Breast epithelium (tissue), 4 donors: ENCODE measurements at regions not wholly inside any gene's neighbourhood (a gene's known extent, or its start where the extent isn't known, plus 50 kb on each side); places are given as distances from the start of the nearest gene placed in this dataset.
A peak's percentile ranks its signal among the peaks of the same experiment; 100 is the strongest.

Source experiments
- DNase-seq, 2 donors: peaks; one replicate each; pipeline ENCODE4 v3.0.0-alpha.2; 2019; ENCODE audit warnings: low spot score in 2 of 2
- H3K27ac ChIP-seq, 2 donors: fragments of 200-600 bp; sonication (generic) in 1 of 2; one replicate each; pipeline ENCODE4 v1.5.1; 2016 to 2019; ENCODE audit warnings: mild to moderate bottlenecking in 1 of 2
- H3K27me3 ChIP-seq, 2 donors: fragments of 200-600 bp; sonication (generic) in 1 of 2; one replicate each; pipeline versions ENCODE4 v1.5.1 to v1.6.0; 2017 to 2019; ENCODE audit warnings: control low read depth in 1 of 2, mild to moderate bottlenecking in 1 of 2
- H3K36me3 ChIP-seq: fragments of 200-600 bp; one replicate; pipeline ENCODE4 v1.5.1; 2019
- H3K4me1 ChIP-seq, 2 donors: fragments of 200-600 bp; sonication (generic); one replicate each; pipeline ENCODE4 v1.5.1; 2016 to 2019; ENCODE audit warnings: control low read depth in 1 of 2
- H3K4me3 ChIP-seq, 3 donors: fragments of 200-600 bp; sonication (generic); 1 replicate in 2 of 3; 2 replicates in 1 of 3; pipeline ENCODE4 v1.5.1; 2016 to 2019; ENCODE audit warnings: mild to moderate bottlenecking in 3 of 3, moderate library complexity in 2 of 3
- H3K9me3 ChIP-seq, 2 donors: fragments of 200-600 bp; sonication (generic) in 1 of 2; one replicate each; pipeline ENCODE4 v1.5.1; 2016 to 2019; ENCODE audit warnings: control low read depth in 1 of 2
- POLR2A ChIP-seq: fragments of 450-650 bp; IDR thresholded peaks from one replicate; pipeline ENCODE4 v1.6.1; 2016; ENCODE audit warnings: antibody characterized with exemption, mild to moderate bottlenecking, moderate library complexity
- POLR2AphosphoS5 ChIP-seq, 3 donors: sonication (generic); formaldehyde crosslinking; IDR thresholded peaks; one replicate each; pipeline ENCODE4 v1.6.1; 2017; ENCODE audit warnings: antibody characterized with exemption in 3 of 3
- intact Hi-C: fragments of 100-400 bp; cut with DNase I; formaldehyde crosslinking; loops from one replicate; pipeline ENCODE4 v1.15.1; 2023; ENCODE audit warnings: low total_unique reads
- TF ChIP-seq, protein P1 (sequence below), 3 donors: fragments of 450-650 bp; IDR thresholded peaks; one replicate each; pipeline ENCODE4 v1.5.1; 2016 to 2017; ENCODE audit warnings: antibody characterized with exemption in 3 of 3, mild to moderate bottlenecking in 3 of 3, moderate library complexity in 3 of 3

DNA sequence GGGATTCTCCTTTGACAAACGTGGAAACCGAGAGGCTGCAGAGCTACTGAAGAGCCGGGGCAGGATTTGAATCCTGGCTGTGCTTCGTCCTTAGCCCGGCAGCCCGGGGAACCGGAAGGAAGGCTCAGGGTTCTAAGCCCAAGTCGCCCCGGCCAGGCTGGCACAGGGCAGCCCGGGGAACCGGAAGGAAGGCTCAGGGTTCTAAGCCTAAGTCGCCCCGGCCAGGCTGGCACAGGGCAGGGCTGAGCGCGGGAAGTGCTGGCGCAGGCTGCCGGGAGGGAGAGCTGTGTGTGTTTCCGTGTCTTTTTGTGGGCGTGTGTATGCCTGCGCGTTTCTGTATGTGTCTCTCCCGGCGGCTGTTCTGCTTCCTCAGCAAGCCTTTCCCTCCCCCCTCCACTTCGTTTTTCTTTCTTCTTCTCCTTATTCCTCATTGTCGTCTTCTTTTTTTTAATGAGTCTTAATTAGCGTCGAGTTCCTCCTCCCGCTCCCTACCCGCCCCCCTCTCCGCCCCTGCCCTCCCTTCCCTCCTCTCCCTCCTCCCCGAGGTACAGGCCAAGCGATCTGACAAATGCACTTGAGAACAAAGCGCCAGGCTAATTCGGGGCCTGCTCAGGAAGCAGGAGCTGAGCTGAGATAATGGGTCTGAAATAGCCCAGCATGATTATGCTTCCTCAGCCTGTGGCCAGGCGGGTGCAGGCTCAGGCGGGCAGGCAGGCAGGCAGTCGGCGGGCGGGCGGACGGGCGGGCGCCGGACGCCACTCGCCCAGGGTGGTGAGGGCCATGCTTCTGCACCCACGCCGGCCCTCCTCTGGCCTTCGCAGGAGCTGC is 65.9 kb downstream of the EFNB1 start:
- H3K4me1 ChIP-seq, result no peaks in the 10 kb centered on the region
- intact Hi-C loops, result loop anchor here (5.0 kb wide), 1 partner anchor 467 kb away; no protein-coding TSS in a partner anchor
- peak; percentile 35 to 53 for DNase-seq
- no peaks in the 10 kb centered on the region for H3K36me3 ChIP-seq
- TF ChIP-seq, protein P1, sequence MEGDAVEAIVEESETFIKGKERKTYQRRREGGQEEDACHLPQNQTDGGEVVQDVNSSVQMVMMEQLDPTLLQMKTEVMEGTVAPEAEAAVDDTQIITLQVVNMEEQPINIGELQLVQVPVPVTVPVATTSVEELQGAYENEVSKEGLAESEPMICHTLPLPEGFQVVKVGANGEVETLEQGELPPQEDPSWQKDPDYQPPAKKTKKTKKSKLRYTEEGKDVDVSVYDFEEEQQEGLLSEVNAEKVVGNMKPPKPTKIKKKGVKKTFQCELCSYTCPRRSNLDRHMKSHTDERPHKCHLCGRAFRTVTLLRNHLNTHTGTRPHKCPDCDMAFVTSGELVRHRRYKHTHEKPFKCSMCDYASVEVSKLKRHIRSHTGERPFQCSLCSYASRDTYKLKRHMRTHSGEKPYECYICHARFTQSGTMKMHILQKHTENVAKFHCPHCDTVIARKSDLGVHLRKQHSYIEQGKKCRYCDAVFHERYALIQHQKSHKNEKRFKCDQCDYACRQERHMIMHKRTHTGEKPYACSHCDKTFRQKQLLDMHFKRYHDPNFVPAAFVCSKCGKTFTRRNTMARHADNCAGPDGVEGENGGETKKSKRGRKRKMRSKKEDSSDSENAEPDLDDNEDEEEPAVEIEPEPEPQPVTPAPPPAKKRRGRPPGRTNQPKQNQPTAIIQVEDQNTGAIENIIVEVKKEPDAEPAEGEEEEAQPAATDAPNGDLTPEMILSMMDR (IDR thresholded peaks at IDR 0.05), result no peak
- no peak for TF ChIP-seq POLR2A
- no peak for TF ChIP-seq POLR2AphosphoS5 (IDR thresholded peaks at IDR 0.05)
- peaks cover 0 to 62% of the 10 kb centered on the region in 2 donors for H3K27me3 ChIP-seq
- H3K27ac ChIP-seq, result peak overlapping the region; percentile 77 to 87
- peak overlapping the region; percentile 14 to 48 (median 23) for H3K4me3 ChIP-seq
- H3K9me3 ChIP-seq, result no peaks in the 10 kb centered on the region

DNA sequence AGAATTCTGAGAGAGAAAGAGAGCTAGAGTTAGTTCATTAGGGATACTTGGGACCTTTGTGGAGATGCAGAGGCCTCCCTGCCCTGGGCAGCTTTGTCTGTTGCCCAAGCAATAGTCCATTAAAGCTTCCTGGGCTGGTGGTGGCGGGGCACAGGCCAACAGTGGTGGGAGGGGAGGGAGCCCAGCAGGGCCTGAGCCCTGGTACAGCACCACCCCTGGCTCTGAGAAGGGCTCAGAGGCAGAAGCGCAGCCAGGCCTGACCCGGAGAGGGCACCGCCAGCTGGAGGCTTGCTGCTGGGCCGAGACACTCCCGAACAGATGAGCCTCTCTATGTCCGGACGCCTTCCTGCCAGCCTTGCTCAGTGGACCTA is 65.3 kb downstream of the EFNB1 start:
- intact Hi-C loops, result no loop called here
- peak overlapping the region in 2 of 3 donors; percentile 14 to 48 for H3K4me3 ChIP-seq
- peak overlapping the region; percentile 77 to 84 for H3K27ac ChIP-seq
- no peaks in the 10 kb centered on the region for H3K9me3 ChIP-seq
- H3K36me3 ChIP-seq, result no peaks in the 10 kb centered on the region
- H3K4me1 ChIP-seq, result no peaks in the 10 kb centered on the region
- no peak for DNase-seq
- H3K27me3 ChIP-seq, result peaks cover 0 to 68% of the 10 kb centered on the region in 2 donors
- TF ChIP-seq POLR2AphosphoS5 (IDR thresholded peaks at IDR 0.05) (no peak), POLR2A (no peak)
- TF ChIP-seq, protein P1 (IDR thresholded peaks at IDR 0.05), result no peak

GRCh38 chrX:68892651-68893050 is 63.8 kb downstream of the EFNB1 start:
- H3K4me3 ChIP-seq, result no peak overlapping the region
- no peaks in the 10 kb centered on the region for H3K36me3 ChIP-seq
- H3K9me3 ChIP-seq, result no peaks in the 10 kb centered on the region
- DNase-seq, result no peak
- intact Hi-C loops, result no loop called here
- TF ChIP-seq, protein P1 (IDR thresholded peaks at IDR 0.05), result no peak
- TF ChIP-seq POLR2A (no peak), POLR2AphosphoS5 (IDR thresholded peaks at IDR 0.05) (no peak)
- H3K27me3 ChIP-seq, result peaks cover 0 to 78% of the 10 kb centered on the region in 2 donors
- no peak overlapping the region for H3K27ac ChIP-seq
- no peaks in the 10 kb centered on the region for H3K4me1 ChIP-seq

DNA sequence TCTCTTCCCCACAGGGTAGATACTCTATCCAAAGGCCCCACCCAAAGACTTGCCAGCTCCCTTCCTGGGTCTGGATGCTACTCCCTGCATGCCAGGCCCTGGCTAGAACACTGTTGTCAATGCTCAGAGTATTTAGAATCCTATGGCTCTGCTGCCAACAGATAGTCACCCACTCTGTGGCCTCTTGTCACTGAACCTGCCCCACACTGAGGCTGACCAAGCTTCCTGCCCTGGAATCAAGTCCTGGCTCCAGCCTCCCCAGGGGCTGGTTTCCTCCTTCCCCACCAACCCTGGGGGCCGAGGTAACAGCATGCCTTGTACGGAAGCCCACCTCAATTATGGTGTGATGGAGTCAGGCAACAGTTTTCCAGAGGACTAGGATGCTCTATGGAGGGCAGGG is 63.3 kb downstream of the EFNB1 start:
- no peaks in the 10 kb centered on the region for H3K4me1 ChIP-seq
- no peaks in the 10 kb centered on the region for H3K9me3 ChIP-seq
- TF ChIP-seq POLR2A, result no peak
- TF ChIP-seq, protein P1 (IDR thresholded peaks at IDR 0.05), result no peak
- no peak for TF ChIP-seq POLR2AphosphoS5 (IDR thresholded peaks at IDR 0.05)
- DNase-seq, result no peak
- intact Hi-C loops, result no loop called here
- H3K36me3 ChIP-seq, result no peaks in the 10 kb centered on the region
- no peak overlapping the region for H3K4me3 ChIP-seq
- peaks cover 0 to 78% of the 10 kb centered on the region in 2 donors for H3K27me3 ChIP-seq
- H3K27ac ChIP-seq, result no peak overlapping the region
